OCI-LY1 (cell line): ENCODE measurements at regions not wholly inside any gene's neighbourhood (a gene's known extent, or its start where the extent isn't known, plus 50 kb on each side); places are given as distances from the start of the nearest gene placed in this dataset.

Experiments
- H2AFZ ChIP-seq: fragments of 200-600 bp; sonication (generic), shearing (Covaris generic); 2 replicates; pipeline ENCODE4 v1.6.0; 2014; ENCODE audit warnings: antibody characterized with exemption, mild to moderate bottlenecking, low read length
- H3F3A ChIP-seq: fragments of 200-600 bp; sonication (generic), shearing (Covaris generic); 2 replicates; pipeline ENCODE4 v1.6.0; 2014; ENCODE audit warnings: mild to moderate bottlenecking, antibody characterized with exemption, low read length, moderate library complexity; ENCODE audit not compliant: insufficient read depth
- H3K27ac ChIP-seq: fragments of 200-600 bp; sonication (generic); 2 replicates; pipeline ENCODE4 v1.5.1; 2014; ENCODE audit warnings: low read length, mixed run types, mild to moderate bottlenecking, low read depth; ENCODE audit not compliant: poor library complexity, severe bottlenecking
- H3K27me3 ChIP-seq: fragments of 200-600 bp; sonication (generic); 2 replicates; pipeline ENCODE4 v1.6.0; 2014; ENCODE audit warnings: antibody characterized with exemption, mild to moderate bottlenecking, low read length, moderate library complexity; ENCODE audit not compliant: insufficient read depth
- H3K36me3 ChIP-seq: fragments of 200-600 bp; sonication (generic); 2 replicates; pipeline ENCODE4 v1.6.1; 2014; ENCODE audit warnings: mild to moderate bottlenecking, antibody characterized with exemption, low read length, moderate library complexity, mixed read lengths; ENCODE audit not compliant: insufficient read depth
- H3K4me1 ChIP-seq: fragments of 200-600 bp; sonication (generic); 2 replicates; pipeline ENCODE4 v1.5.1; 2014; ENCODE audit warnings: mild to moderate bottlenecking, low read length, moderate library complexity; ENCODE audit not compliant: insufficient read depth, severe bottlenecking
- H3K4me2 ChIP-seq: fragments of 200-600 bp; sonication (generic), shearing (Covaris generic); 2 replicates; pipeline ENCODE4 v1.6.1; 2014; ENCODE audit warnings: low read length
- H3K4me3 ChIP-seq: fragments of 200-600 bp; sonication (generic); 2 replicates; pipeline ENCODE4 v1.5.1; 2014; ENCODE audit warnings: low read length, low read depth, mild to moderate bottlenecking, mixed read lengths; ENCODE audit not compliant: poor library complexity, severe bottlenecking
- H3K79me2 ChIP-seq: fragments of 200-600 bp; shearing (Covaris generic); 2 replicates; pipeline ENCODE4 v1.6.1; 2016; ENCODE audit warnings: mixed run types, low read length, mixed read lengths; ENCODE audit not compliant: insufficient read depth
- H3K9ac ChIP-seq: fragments of 200-600 bp; sonication (generic), shearing (Covaris generic); 2 replicates; pipeline ENCODE4 v1.6.1; 2014; ENCODE audit warnings: mild to moderate bottlenecking, low read length, mixed read lengths
- H3K9me2 ChIP-seq: fragments of 200-600 bp; sonication (generic), shearing (Covaris generic); 2 replicates; pipeline ENCODE4 v1.6.1; 2014; ENCODE audit warnings: low read depth, mild to moderate bottlenecking, low read length, mixed read lengths
- H3K9me3 ChIP-seq: fragments of 200-600 bp; shearing (Covaris generic); 2 replicates; pipeline ENCODE4 v1.6.1; 2014; ENCODE audit warnings: low read length, mixed read lengths
- H4K20me1 ChIP-seq: fragments of 200-600 bp; sonication (generic), shearing (Covaris generic); 2 replicates; pipeline ENCODE4 v1.6.0; 2016; ENCODE audit warnings: mild to moderate bottlenecking, low read length; ENCODE audit not compliant: insufficient read depth
- CTCF ChIP-seq: fragments of 200-600 bp; sonication (generic), shearing (Covaris generic); IDR thresholded peaks from 2 replicates; pipeline ENCODE4 v1.5.1; 2017; ENCODE audit warnings: mild to moderate bottlenecking, antibody characterized with exemption, low read length, moderate library complexity, mixed read lengths
- EZH2 ChIP-seq: fragments of 200-600 bp; sonication (generic), shearing (Covaris generic); IDR thresholded peaks from 2 replicates; pipeline ENCODE4 v1.8.0; 2017; ENCODE audit warnings: borderline replicate concordance, mixed run types, mild to moderate bottlenecking, antibody characterized with exemption, low read length, moderate library complexity, mixed read lengths

- TF ChIP-seq CTCF (no peak), EZH2 (no peak)
- Histone ChIP-seq H2AFZ (no peak overlapping the region), H3K9me3 (no peaks in the 10 kb centered on the region)
Observed at GRCh38 chr1:184298440-184299405, 88.1 kb upstream of the C1orf21 start.

GRCh38 chr1:184299406-184299790 lies 87.4 kb upstream of the C1orf21 start:
- no peak overlapping the region for H3K9ac ChIP-seq
- no peak overlapping the region for H2AFZ ChIP-seq
- no peaks in the 10 kb centered on the region for H3K4me1 ChIP-seq
- no peaks in the 10 kb centered on the region for H3K9me2 ChIP-seq
- H4K20me1 ChIP-seq: no peaks in the 10 kb centered on the region
- no peak overlapping the region for H3K27ac ChIP-seq
- no peaks in the 10 kb centered on the region for H3K9me3 ChIP-seq
- H3F3A ChIP-seq: no peaks in the 10 kb centered on the region
- H3K36me3 ChIP-seq: no peaks in the 10 kb centered on the region
- H3K27me3 ChIP-seq: no peaks in the 10 kb centered on the region
- H3K4me2 ChIP-seq: no peak overlapping the region
- no peaks in the 10 kb centered on the region for H3K79me2 ChIP-seq
- H3K4me3 ChIP-seq: no peak overlapping the region
- TF ChIP-seq CTCF: no peak
- no peak for TF ChIP-seq EZH2

More at GRCh38 chr1:184298440-184299405, 88.1 kb upstream of the C1orf21 start:
- H3K4me2 ChIP-seq: no peak overlapping the region
- no peaks in the 10 kb centered on the region for H3K36me3 ChIP-seq
- no peak overlapping the region for H3K9ac ChIP-seq
- no peaks in the 10 kb centered on the region for H3K79me2 ChIP-seq
- no peaks in the 10 kb centered on the region for H4K20me1 ChIP-seq
- H3K9me2 ChIP-seq: no peaks in the 10 kb centered on the region
- H3K4me1 ChIP-seq: no peaks in the 10 kb centered on the region
- H3K27me3 ChIP-seq: no peaks in the 10 kb centered on the region
- no peak overlapping the region for H3K4me3 ChIP-seq
- H3K27ac ChIP-seq: no peak overlapping the region
- H3F3A ChIP-seq: no peaks in the 10 kb centered on the region

GRCh38 chr1:184299796-184300195 lies 87.0 kb upstream of the C1orf21 start:
- Histone ChIP-seq H3K9me2 (no peaks in the 10 kb centered on the region), H3K4me2 (no peak overlapping the region), H3K36me3 (no peaks in the 10 kb centered on the region), H4K20me1 (no peaks in the 10 kb centered on the region), H3K9ac (no peak overlapping the region), H3K27me3 (no peaks in the 10 kb centered on the region), H3K27ac (no peak overlapping the region), H2AFZ (no peak overlapping the region), H3F3A (no peaks in the 10 kb centered on the region), H3K9me3 (no peaks in the 10 kb centered on the region), H3K4me3 (no peak overlapping the region), H3K79me2 (no peaks in the 10 kb centered on the region), H3K4me1 (no peaks in the 10 kb centered on the region)
- TF ChIP-seq EZH2: no peak
- no peak for TF ChIP-seq CTCF
